ENCODE measurements at regions not wholly inside any gene's neighbourhood (a gene's known extent, or its start where the extent isn't known, plus 50 kb on each side); places are given as distances from the start of the nearest gene placed in this dataset.

DNA sequence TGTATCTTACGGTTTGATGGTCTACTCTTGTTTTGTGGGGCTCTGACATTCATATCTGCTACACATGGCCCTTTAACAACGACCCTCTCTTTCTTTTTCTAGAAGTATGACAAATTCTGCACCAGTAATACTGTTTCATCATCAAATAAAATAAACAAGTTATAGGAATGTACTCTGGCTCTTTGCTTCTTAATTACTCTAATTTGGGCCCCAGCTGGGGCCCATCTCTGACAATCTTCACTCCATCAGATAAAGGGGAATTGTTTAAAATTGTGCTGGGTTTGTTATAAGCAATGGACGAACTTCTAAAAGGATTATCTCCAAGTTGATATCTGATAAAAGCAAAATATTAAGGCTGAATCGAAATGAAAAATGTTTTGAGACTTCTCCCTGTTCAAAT is 343.6 kb upstream of the JAG1 start:
- Histone ChIP-seq H3K4me1 (peaks cover 0 to 17% (median 5%) of the 10 kb centered on the region in 4 donors), H3K27me3 (no peaks in the 10 kb centered on the region), H3K27ac (no peak overlapping the region), H3K36me3 (no peaks in the 10 kb centered on the region), H3K4me3 (no peak overlapping the region), H3K9me3 (no peaks in the 10 kb centered on the region)
- no peak for DNase-seq
- intact Hi-C loops (cut with DNase I; ENCODE audit: low total_unique reads), result no loop called here
- TF ChIP-seq, protein P1, sequence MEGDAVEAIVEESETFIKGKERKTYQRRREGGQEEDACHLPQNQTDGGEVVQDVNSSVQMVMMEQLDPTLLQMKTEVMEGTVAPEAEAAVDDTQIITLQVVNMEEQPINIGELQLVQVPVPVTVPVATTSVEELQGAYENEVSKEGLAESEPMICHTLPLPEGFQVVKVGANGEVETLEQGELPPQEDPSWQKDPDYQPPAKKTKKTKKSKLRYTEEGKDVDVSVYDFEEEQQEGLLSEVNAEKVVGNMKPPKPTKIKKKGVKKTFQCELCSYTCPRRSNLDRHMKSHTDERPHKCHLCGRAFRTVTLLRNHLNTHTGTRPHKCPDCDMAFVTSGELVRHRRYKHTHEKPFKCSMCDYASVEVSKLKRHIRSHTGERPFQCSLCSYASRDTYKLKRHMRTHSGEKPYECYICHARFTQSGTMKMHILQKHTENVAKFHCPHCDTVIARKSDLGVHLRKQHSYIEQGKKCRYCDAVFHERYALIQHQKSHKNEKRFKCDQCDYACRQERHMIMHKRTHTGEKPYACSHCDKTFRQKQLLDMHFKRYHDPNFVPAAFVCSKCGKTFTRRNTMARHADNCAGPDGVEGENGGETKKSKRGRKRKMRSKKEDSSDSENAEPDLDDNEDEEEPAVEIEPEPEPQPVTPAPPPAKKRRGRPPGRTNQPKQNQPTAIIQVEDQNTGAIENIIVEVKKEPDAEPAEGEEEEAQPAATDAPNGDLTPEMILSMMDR (IDR thresholded peaks at IDR 0.05), result no peak

DNA sequence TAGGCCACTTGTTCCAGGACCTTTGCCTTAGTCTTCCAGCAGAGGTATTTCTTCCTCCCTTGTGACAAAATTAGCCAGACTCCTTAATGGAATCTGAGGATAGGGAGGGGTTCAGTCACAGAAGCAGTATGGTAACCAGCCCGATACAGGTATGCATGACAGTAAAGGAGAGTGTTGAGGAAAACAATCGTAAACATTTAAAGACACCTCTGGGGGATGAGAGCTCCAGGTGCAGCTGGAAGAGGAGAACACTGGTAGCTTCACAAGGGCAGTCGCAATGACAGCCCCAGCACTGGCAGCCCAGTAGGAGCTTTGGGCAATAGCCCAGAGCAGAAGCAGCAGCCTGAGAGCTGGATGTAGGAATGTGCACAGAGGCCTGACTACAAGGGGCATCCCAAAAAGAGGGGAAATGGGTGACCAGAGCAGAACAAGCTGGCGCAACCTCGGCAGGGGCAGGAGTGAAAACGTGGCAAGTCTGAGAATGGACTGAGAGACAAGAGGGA is 344.9 kb upstream of the JAG1 start:
- Histone ChIP-seq H3K4me1 (peaks cover 0 to 6% (median 2%) of the 10 kb centered on the region in 4 donors), H3K27me3 (no peaks in the 10 kb centered on the region), H3K27ac (no peak overlapping the region), H3K36me3 (no peaks in the 10 kb centered on the region), H3K9me3 (no peaks in the 10 kb centered on the region), H3K4me3 (no peak overlapping the region)
- TF ChIP-seq, protein P1 (IDR thresholded peaks at IDR 0.05), result no peak
- DNase-seq, result no peak
- intact Hi-C loops (cut with DNase I; ENCODE audit: low total_unique reads), result no loop called here

DNA sequence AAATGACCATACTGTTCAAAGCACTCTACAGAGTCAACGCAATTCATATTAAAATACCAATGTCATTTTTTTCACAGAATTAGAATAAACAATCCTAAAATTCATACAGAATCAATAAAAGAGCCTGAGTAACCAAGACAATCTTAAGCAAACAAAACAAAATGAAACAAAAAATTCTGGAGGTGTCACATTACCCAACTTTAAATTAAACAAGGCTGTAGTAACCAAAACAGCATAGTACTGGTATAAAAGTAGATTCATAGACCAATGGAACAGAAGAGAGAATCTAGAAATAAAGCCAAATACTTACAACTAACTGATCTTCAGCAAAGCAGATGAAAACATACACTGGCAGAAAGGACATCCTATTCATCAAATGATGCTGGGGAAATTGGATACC is 346.9 kb upstream of the JAG1 start:
- H3K36me3 ChIP-seq, result no peaks in the 10 kb centered on the region
- H3K9me3 ChIP-seq, result no peaks in the 10 kb centered on the region
- TF ChIP-seq, protein P1 (IDR thresholded peaks at IDR 0.05), result no peak
- H3K4me3 ChIP-seq, result no peak overlapping the region
- DNase-seq, result no peak
- no peaks in the 10 kb centered on the region for H3K27me3 ChIP-seq
- intact Hi-C loops (cut with DNase I; ENCODE audit: low total_unique reads), result no loop called here
- no peaks in the 10 kb centered on the region for H3K4me1 ChIP-seq
- no peak overlapping the region for H3K27ac ChIP-seq

GRCh38 chr20:11027224-11027623 is 353.4 kb upstream of the JAG1 start:
- Histone ChIP-seq H3K36me3 (no peaks in the 10 kb centered on the region), H3K4me3 (no peak overlapping the region), H3K4me1 (no peaks in the 10 kb centered on the region), H3K27ac (no peak overlapping the region), H3K9me3 (no peaks in the 10 kb centered on the region), H3K27me3 (no peaks in the 10 kb centered on the region)
- TF ChIP-seq, protein P1 (IDR thresholded peaks at IDR 0.05), result no peak
- no peak for DNase-seq
- intact Hi-C loops (cut with DNase I; ENCODE audit: low total_unique reads), result no loop called here

DNA sequence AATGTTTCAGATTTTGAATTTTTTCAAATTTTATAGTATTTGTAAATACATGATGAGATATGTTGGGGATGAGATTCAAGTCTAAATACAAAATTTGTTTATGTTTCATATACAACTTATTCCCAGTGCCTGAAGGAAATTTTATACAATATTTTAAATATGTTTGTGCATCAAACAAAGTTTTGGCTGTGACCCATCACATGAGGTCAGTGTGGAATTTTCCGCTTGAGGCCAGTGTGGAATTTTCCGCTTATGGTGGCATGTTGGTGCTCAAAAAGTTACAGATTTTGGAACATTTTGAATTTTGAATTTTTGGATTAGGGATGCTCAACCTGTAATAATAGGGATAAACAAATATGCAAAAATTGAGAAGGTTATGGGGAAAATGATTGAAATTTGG is 356.6 kb upstream of the JAG1 start:
- no peaks in the 10 kb centered on the region for H3K27me3 ChIP-seq

More for the DNA sequence above, 356.6 kb upstream of the JAG1 start:
- TF ChIP-seq, protein P1 (IDR thresholded peaks at IDR 0.05), result no peak
- Histone ChIP-seq H3K9me3 (no peaks in the 10 kb centered on the region), H3K4me1 (peaks cover 0 to 9% (median 6%) of the 10 kb centered on the region in 4 donors), H3K4me3 (no peak overlapping the region), H3K27ac (no peak overlapping the region), H3K36me3 (no peaks in the 10 kb centered on the region)
- DNase-seq, result no peak
- intact Hi-C loops (cut with DNase I; ENCODE audit: low total_unique reads), result no loop called here

Measured in tibial artery (tissue), 4 donors.